PC-9 (cell line): ENCODE measurements at regions not wholly inside any gene's neighbourhood (a gene's known extent, or its start where the extent isn't known, plus 50 kb on each side); places are given as distances from the start of the nearest gene placed in this dataset.

Experiments used
- EZH2 ChIP-seq: fragments of 200-600 bp; sonication (generic); IDR thresholded peaks from 2 replicates; pipeline ENCODE4 v1.8.0; 2017; ENCODE audit warnings: antibody characterized with exemption, low read depth
- TF ChIP-seq, protein P1 (sequence below): fragments of 200-600 bp; sonication (generic); conservative IDR thresholded peaks from 2 replicates; pipeline ENCODE4 v1.6.1; 2017; ENCODE audit warnings: mixed run types, antibody characterized with exemption, mild to moderate bottlenecking, moderate library complexity

DNA sequence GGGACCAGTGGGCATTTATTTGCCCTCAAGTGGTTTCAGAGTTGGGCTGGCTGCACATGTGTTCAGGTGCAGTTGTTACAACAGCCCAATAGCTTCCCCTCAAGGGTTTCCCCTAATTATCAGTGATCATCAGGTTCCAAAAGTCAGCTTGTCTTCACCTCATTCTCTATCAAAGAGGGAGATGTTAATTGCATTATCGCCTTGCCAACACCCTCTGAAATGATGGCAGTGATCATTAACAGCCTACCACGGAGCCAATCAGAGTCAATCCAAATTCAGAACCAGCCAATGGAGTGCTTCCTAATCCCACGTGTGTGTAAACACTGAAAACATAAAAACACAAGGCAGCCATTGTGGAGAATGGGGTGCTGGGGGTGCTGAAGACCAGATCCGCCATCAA is 248.4 kb upstream of the ZNF507 start:
- TF ChIP-seq, protein P1, sequence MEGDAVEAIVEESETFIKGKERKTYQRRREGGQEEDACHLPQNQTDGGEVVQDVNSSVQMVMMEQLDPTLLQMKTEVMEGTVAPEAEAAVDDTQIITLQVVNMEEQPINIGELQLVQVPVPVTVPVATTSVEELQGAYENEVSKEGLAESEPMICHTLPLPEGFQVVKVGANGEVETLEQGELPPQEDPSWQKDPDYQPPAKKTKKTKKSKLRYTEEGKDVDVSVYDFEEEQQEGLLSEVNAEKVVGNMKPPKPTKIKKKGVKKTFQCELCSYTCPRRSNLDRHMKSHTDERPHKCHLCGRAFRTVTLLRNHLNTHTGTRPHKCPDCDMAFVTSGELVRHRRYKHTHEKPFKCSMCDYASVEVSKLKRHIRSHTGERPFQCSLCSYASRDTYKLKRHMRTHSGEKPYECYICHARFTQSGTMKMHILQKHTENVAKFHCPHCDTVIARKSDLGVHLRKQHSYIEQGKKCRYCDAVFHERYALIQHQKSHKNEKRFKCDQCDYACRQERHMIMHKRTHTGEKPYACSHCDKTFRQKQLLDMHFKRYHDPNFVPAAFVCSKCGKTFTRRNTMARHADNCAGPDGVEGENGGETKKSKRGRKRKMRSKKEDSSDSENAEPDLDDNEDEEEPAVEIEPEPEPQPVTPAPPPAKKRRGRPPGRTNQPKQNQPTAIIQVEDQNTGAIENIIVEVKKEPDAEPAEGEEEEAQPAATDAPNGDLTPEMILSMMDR, result no peak
- TF ChIP-seq EZH2, result no peak
